IPS-NIHi11 (cell line): ENCODE measurements at regions not wholly inside any gene's neighbourhood (a gene's known extent, or its start where the extent isn't known, plus 50 kb on each side); places are given as distances from the start of the nearest gene placed in this dataset.
"Not testable (repeated sequence)": the region's sequence is repeated elsewhere in the genome, so short reads cannot be mapped to it uniquely, and the experiment has no call there.

Source experiments
- DNase-seq: peaks from one replicate; pipeline ENCODE4 v3.0.0; 2012; ENCODE audit warnings: mixed read lengths, low spot score

DNA sequence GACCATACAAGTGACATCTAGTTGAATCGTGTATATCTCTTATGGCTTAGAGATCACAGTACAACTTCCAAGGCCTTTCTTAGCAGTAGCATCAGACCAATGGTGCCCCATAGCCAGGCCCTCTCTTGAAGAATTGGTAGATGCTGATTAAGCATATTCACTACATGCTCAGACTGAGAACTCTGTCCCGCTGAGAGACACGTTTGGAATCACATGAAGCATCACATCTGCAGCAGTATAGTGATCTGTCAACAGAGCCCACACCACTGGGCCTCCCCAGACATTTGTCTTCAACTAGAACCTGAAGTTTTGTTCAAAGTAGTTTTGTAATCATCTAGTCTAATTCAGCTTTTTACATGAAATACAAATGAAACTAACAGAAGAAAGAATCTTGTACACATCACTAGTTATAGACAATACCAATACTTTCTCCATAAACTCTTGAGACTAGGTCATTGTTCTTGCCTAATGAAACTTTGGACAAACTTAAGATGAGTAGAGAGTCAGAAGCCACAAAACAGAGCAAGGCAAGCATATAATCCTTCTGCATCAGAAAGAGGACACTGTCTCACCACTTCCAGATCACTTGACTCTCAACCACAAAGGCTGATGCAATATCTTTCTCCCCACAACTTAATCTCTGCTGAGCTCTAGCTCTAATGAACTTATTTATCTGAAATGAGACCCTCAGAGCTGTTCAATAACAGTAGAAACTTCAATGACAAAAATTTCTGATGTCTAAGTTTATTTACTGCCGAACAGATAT lies 182.7 kb downstream of the TBX18 start:
- no peak for DNase-seq

DNA sequence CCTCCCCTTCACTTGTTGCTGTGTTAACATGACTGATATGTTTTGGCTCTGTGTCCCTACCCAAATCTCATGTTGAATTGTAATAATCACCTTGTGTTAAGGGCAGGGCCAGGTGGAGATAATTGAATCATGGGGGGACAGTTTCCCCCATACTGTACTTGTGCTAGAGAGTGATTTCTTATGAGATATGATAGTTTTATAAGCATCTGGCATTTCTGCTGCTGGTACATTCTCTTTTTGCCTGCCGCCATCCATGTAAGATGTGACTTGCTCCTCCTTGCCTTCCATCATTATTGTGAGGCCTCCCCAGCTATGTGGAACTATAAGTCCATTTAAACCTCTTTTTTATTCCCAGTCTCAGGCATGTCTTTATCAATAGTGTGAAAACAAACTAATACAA lies 185.0 kb downstream of the TBX18 start:
- no peak for DNase-seq

DNA sequence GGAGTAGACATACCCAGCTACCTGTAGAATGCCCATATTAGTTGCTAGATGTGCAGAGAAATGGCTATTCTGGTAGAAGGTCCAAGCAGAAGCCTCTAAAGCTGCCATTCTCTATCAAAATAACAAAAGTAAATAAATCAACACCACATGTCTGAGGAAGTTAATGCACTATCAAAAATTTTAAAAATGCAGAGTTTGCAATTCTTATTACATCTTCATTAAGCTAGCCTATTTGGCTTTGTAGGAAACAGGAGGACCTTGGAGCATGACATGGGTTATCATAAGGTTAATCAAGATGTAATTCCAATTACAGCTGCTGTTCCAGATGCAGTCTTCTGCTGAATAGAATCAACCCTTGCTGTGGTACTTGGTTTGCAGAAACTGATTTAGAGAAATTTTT lies 188.4 kb downstream of the TBX18 start:
- DNase-seq = no peak

DNA sequence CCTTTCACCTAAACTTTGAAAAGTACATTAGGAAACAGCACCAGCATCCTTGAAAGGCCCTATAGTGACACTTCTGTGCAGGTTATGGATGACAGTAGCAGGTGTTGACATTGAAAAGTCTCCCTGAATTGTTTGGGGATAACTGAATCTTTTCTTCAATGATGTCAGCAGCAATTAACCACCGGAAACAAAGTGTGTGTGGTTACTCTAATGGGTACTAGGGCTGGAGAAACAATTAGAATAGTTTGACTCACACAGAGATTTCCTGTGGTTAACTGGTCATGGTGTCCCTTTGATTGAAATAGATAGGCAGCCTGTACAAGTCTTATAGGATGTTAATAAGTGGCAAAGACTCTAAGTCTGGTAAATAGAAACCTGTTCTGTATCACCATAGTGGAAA lies 189.1 kb downstream of the TBX18 start:
- no peak for DNase-seq

DNA sequence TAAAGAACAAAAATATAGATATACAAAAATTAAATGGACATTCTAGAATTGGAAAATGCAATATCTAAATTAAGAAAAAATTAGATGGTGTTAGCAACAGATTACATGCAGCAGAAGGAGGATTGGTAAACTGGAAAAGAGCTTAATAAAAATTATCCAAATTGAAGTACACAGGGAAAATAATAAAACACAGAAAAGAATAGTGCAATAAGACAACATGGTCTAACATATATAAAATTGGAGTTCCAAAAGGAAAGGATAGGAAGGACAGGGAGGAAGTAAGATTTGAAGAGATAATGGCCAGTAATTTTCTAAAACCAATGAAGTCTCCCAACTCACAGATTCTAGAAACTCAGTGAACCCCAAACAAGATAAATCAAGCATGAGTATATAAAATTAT lies 194.5 kb downstream of the TBX18 start:
- no peak for DNase-seq

- DNase-seq = no peak
Observed at GRCh38 chr6:84568971-84569370, 195.4 kb downstream of the TBX18 start.

DNA sequence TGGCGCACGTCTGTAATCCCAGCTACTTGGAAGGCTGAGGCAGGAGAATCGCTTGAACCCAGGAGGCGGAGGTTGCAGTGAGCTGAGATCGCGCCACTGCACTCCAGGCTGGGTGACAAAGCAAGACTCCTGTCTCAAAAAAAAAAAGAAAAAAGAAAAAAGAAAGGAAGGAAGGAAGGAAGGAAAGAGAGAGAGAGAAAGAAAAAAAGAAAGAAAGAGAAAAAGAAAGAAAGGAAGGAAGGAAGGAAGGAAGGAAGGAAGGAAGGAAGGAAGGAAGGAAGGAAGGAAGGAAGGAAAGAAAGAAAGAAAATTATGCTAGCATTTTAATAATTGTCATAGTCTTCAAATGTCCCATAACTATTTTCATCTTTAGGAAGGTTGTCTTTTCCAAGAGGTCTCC lies 198.7 kb downstream of the TBX18 start:
- not testable (repeated sequence) for DNase-seq

DNA sequence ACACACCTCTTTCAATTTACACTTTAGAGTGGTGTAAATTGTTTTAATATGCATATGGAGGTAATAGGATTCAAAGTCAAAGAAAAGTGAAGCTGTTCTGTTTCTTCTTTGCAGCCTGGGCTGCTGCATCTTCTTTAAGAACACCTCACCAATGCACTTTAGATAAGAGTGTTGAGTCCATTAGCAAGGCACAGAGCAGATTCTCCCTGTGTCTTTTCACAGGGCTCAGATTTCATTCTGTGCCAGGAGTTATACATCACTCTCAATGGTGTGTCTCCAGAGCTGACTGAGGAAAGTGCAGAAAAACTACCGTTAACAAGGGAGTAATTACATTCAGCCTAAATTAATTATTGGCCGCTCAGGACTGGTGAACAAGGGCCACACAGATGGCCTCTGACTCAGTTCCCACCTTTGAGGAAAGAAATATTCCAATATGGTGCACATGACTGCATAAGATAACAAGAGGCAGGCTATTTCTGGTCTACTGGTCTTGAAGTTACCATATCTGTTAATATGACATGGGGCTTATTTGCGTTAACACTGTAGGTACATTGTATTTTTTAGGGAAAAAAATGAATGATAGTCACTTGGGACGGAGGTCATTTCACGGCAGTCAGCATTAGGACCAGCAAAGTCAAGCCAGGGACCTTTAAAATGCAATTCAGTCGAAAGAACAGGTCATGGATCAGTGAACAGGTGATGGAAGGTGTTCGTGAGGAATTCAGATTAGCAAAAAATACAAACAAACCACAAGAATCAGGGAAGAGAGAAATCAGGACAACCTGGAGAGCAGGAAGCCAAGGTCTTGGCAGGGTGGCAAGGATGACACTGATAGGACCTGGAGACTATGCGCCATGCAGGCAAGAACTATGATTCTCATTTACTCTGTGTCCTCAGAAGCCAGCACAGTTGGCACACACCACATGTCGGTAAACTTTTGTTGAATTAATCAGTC lies 203.7 kb downstream of the TBX18 start:
- no peak for DNase-seq

DNA sequence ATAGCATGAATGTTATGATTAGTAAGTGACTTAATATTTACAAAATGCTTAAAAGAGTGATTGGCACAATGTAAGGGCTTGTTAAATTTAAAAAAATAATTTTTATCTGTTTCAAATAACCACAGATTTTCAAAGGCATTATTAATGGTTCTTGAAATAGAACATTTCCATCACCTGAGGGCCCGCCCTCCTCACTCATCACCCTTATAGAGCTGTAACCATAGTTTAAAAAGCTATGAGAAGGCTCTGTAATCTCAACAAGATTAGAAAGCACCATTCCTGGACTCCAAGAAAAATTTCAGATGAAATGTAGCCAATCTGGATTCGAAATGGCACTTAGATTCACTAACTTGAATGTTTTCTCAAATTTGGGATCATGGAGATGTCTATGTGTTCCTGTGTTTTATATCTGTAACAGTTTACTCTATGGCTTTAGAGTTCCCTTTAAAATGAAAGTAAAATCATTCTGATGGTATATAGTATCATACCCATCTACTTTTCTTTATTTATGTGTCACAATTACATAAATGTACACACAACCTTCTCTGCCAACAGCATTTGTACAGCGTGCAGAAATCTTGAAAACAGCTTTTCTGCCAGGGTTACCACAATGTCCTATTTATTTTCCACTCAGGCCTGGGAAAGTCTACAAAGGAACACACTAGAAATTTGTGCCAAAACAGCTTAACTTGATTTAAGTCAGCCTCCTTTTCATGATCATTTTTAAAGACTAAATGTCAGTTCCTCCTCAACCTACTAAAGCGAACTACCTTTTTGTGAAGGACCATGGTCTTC lies 207.7 kb downstream of the TBX18 start:
- DNase-seq = no peak

DNA sequence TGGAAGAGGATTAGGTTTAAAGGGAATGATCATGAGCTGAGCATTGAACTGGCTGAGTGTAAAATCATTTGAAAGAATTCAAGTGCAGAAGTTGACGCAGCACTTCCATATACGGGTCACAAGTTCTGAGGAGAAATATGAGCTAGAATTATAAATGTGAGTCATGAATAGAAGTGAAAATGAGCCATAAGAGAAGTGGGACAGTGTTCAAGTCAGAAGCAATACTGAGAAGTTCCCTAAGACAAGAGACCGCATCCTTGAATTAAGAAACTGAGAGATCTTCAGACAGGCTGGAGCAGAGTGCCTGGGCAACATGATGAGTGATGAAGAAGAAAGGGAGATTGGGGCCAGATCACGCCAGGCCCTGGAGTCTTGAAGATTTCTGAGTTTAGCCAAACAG lies 209.7 kb downstream of the TBX18 start:
- no peak for DNase-seq

DNA sequence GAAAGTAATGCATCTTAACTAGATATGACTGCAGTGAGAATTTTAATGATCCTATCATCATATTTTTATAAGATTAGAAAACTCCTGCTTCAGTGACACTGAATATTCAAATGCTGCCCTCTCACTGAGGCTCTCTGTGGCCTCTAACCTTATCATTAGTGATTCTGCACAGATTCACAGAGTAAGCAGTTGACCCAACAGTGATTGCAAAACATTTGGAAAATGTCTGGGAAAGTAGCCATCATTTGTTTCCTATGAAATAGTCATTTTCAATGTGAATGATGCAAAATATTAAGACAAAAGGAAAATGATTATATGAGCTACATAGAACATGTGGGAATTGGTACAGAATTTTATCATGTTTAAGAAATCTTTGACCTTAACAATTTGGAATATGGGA lies 210.3 kb downstream of the TBX18 start:
- no peak for DNase-seq

GRCh38 chr6:84553527-84553926 lies 210.9 kb downstream of the TBX18 start:
- no peak for DNase-seq

- DNase-seq = no peak
Observed at GRCh38 chr6:84551797-84552196, 212.6 kb downstream of the TBX18 start.

GRCh38 chr6:84549917-84550316 lies 214.5 kb downstream of the TBX18 start:
- peak; percentile 38 for DNase-seq

DNA sequence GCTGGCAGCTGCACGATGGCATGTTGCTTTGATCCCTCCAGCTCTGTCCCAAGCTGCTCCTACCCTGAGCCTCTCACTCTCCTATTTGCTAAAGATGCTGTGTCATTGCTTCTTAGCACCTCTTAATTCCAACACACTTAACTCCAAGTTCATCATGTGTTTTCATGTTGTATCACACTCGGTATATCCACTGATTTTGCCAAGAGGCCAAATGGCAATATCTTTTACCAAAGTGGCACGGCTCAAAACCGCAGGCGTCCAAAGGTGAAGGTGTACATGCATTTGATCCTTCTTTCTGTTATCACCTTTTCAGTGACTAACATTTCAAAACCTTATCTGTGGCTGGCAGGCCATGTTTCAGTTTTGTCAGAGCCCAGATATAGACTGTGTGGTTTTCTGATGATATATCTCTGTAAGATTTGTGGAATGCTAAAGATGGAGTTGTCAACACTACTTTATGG lies 217.0 kb downstream of the TBX18 start:
- DNase-seq = no peak

GRCh38 chr6:84546427-84546914 lies 217.9 kb downstream of the TBX18 start:
- DNase-seq = no peak

GRCh38 chr6:84539122-84539856 lies 225.1 kb downstream of the TBX18 start:
- DNase-seq = no peak

GRCh38 chr6:84536885-84537638 lies 227.3 kb downstream of the TBX18 start:
- no peak for DNase-seq

- no peak for DNase-seq
Observed at GRCh38 chr6:84528201-84528600, 236.2 kb downstream of the TBX18 start.

DNA sequence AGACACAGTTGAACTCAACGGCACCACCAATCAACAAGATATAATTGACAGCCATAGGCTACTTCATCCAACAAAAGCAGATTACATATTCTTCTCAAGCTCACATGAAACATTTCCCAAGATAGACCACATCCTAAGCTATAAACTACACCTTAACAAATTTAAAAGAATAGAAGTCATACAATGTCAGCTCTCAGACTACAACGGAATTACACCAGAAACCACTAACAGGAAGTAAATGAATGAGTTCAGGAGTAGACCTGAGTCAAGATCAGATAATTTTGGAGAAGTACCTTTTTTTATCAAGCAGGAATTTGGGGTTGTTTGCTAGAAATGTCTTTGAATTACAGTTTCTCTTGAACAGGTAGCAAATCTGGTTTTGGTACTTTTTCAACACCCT lies 237.8 kb downstream of the TBX18 start:
- no peak for DNase-seq

DNA sequence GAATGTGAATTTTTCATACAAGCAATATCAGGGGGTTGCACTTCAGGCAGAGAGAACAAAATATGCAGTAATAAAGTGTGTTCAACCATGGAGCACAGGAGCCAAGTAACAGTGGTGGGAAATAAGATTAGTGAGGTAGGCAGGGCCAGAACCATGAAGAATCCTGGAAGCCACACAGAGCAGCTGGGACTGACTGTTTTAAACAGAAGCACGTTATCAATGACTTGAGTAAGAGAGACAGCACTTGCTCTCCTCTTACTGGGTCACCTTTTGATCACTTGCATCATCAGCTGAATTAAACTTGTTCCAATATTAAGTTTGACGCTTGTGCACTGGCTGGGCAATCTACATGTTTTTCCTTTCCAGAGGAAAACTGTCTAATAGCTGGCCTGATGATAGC lies 238.5 kb downstream of the TBX18 start:
- no peak for DNase-seq
